Lower leg skin (tissue), 4 donors: ENCODE measurements at regions not wholly inside any gene's neighbourhood (a gene's known extent, or its start where the extent isn't known, plus 50 kb on each side); places are given as distances from the start of the nearest gene placed in this dataset.
"Not testable (repeated sequence)": the region's sequence is repeated elsewhere in the genome, so short reads cannot be mapped to it uniquely, and the experiment has no call there.

Source experiments
- DNase-seq, 2 donors: peaks; one replicate each; pipeline ENCODE4 v3.0.0-alpha.2; 2019; ENCODE audit warnings: low spot score in 2 of 2
- H3K4me3 ChIP-seq: fragments of 200-600 bp; sonication (generic); 2 replicates; pipeline ENCODE4 v1.5.1; 2017; ENCODE audit warnings: mild to moderate bottlenecking, low read depth; ENCODE audit not compliant: poor library complexity, severe bottlenecking
- CTCF ChIP-seq, 3 donors: fragments of 450-650 bp; IDR thresholded peaks; one replicate each; pipeline ENCODE4 v1.5.1; 2016; ENCODE audit warnings: antibody characterized with exemption in 3 of 3, mild to moderate bottlenecking in 3 of 3, moderate library complexity in 2 of 3
- POLR2A ChIP-seq, 2 donors: fragments of 450-650 bp; IDR thresholded peaks; one replicate each; pipeline ENCODE4 v1.6.1; 2016 to 2017; ENCODE audit warnings: antibody characterized with exemption in 2 of 2, mild to moderate bottlenecking in 1 of 2, moderate library complexity in 1 of 2
- WGBS, 2 donors: methylation state at CpG; one replicate each; pipeline ENCODE4 v1.1.5; 2018; 5-methylcytosine and 5-hydroxymethylcytosine counted together
- intact Hi-C: fragments of 100-400 bp; cut with DNase I; formaldehyde crosslinking; loops from one replicate; pipeline ENCODE4 v1.15.0; 2023; ENCODE audit warnings: low total_unique reads

- TF ChIP-seq CTCF (IDR thresholded peaks at IDR 0.05): no peak
- TF ChIP-seq POLR2A (IDR thresholded peaks at IDR 0.05): no peak
- DNase-seq: no peak
- intact Hi-C loops: no loop called here
- no peak overlapping the region for H3K4me3 ChIP-seq
- whole genome bisulfite sequencing, 2 donors: 65 to 66% methylated on average over 14 of the region's 14 CpGs
These were observed 129.5 kb upstream of the ERRFI1 start for GRCh38 chr1:8155528-8156186.

GRCh38 chr1:8154621-8155052, 128.5 kb upstream of the ERRFI1 start:
- 65 to 66% methylated on average over 15 of the region's 15 CpGs for WGBS, 2 donors
- TF ChIP-seq POLR2A (IDR thresholded peaks at IDR 0.05) (no peak), CTCF (IDR thresholded peaks at IDR 0.05) (no peak)
- intact Hi-C loops: no loop called here
- no peak for DNase-seq
- H3K4me3 ChIP-seq: no peak overlapping the region

GRCh38 chr1:8153961-8154360, 127.9 kb upstream of the ERRFI1 start:
- no peak for DNase-seq
- WGBS, 2 donors: 93 to 100% methylated on average over 7 of the region's 7 CpGs
- H3K4me3 ChIP-seq: no peak overlapping the region
- TF ChIP-seq CTCF (IDR thresholded peaks at IDR 0.05) (no peak), POLR2A (IDR thresholded peaks at IDR 0.05) (no peak)
- intact Hi-C loops: no loop called here

- 84% methylated on average over 19 of the region's 19 CpGs for WGBS, 2 donors
- intact Hi-C loops: no loop called here
- DNase-seq: no peak
- no peak for TF ChIP-seq CTCF (IDR thresholded peaks at IDR 0.05)
- TF ChIP-seq POLR2A (IDR thresholded peaks at IDR 0.05): no peak
- H3K4me3 ChIP-seq: no peak overlapping the region
These were observed 126.9 kb upstream of the ERRFI1 start for GRCh38 chr1:8152731-8153702.

- H3K4me3 ChIP-seq: no peak overlapping the region
- no peak for DNase-seq
- 76 to 82% methylated on average over 7 of the region's 7 CpGs for whole genome bisulfite sequencing, 2 donors
- TF ChIP-seq POLR2A (IDR thresholded peaks at IDR 0.05) (no peak), CTCF (IDR thresholded peaks at IDR 0.05) (no peak)
- intact Hi-C loops: no loop called here
These were observed 125.5 kb upstream of the ERRFI1 start for GRCh38 chr1:8151647-8152046.

- 82% methylated on average over 7 of the region's 7 CpGs for WGBS, 2 donors
These were observed 123.6 kb upstream of the ERRFI1 start for GRCh38 chr1:8149756-8150155.

More at GRCh38 chr1:8149756-8150155, 123.6 kb upstream of the ERRFI1 start:
- H3K4me3 ChIP-seq, intact Hi-C loops, DNase-seq: not testable (repeated sequence)
